A673 (cell line): ENCODE measurements at regions not wholly inside any gene's neighbourhood (a gene's known extent, or its start where the extent isn't known, plus 50 kb on each side); places are given as distances from the start of the nearest gene placed in this dataset.

Experiments
- BruUV-seq: library from RNA; stranded (reverse); fragments of 400-500 nt; replicated peaks from 2 replicates; lab custom pipeline; 2021; lab: Mats Ljungman, UMichigan
- CTCF ChIA-PET: fragments of 300-600 bp; sonication (Branson Sonifier 250); formaldehyde crosslinking; loops from one replicate; lab custom pipeline; 2022; ENCODE audit warnings: antibody characterized with exemption; lab: Charles Lee
- POLR2A ChIA-PET: fragments of 300-600 bp; sonication (Branson Sonifier 250); formaldehyde crosslinking; loops from one replicate; lab custom pipeline; 2022; ENCODE audit warnings: antibody characterized with exemption; ENCODE audit not compliant: low non-redundant PET; lab: Charles Lee
- DNase-seq: peaks from one replicate; pipeline ENCODE4 v3.0.0-alpha.2; 2015; ENCODE audit warnings: low spot score
- H3K27ac ChIP-seq: fragments of 200-600 bp; sonication (generic); 2 replicates; pipeline ENCODE4 v1.5.1; 2016; ENCODE audit warnings: mixed run types, low read depth, mild to moderate bottlenecking, mixed read lengths, antibody characterized with exemption, low read length; ENCODE audit not compliant: poor library complexity, severe bottlenecking
- H3K27me3 ChIP-seq: fragments of 200-600 bp; sonication (generic); replicated peaks from 2 replicates; pipeline ENCODE4 v1.6.1; 2017; ENCODE audit warnings: mixed run types, low read depth, mild to moderate bottlenecking, mixed read lengths, antibody characterized with exemption, low read length; ENCODE audit not compliant: insufficient read depth, poor library complexity
- H3K36me3 ChIP-seq: fragments of 200-600 bp; sonication (generic); 2 replicates; pipeline ENCODE4 v1.6.1; 2016; ENCODE audit warnings: mixed run types, mild to moderate bottlenecking, mixed read lengths, antibody characterized with exemption, low read length; ENCODE audit not compliant: insufficient read depth, poor library complexity, severe bottlenecking
- H3K4me1 ChIP-seq: fragments of 200-600 bp; sonication (generic); 2 replicates; pipeline ENCODE4 v1.6.1; 2017; ENCODE audit warnings: mixed run types, mild to moderate bottlenecking, mixed read lengths, antibody characterized with exemption, low read length; ENCODE audit not compliant: insufficient read depth, poor library complexity, severe bottlenecking
- H3K4me3 ChIP-seq: fragments of 200-600 bp; sonication (generic); 2 replicates; pipeline ENCODE4 v1.5.1; 2016; ENCODE audit warnings: low read depth, mixed run types, mild to moderate bottlenecking, mixed read lengths, low read length; ENCODE audit not compliant: poor library complexity, severe bottlenecking
- H3K9me3 ChIP-seq: fragments of 200-600 bp; sonication (generic); 2 replicates; pipeline ENCODE4 v1.6.1; 2016; ENCODE audit warnings: mixed run types, low read depth, mild to moderate bottlenecking, mixed read lengths, antibody characterized with exemption, low read length; ENCODE audit not compliant: poor library complexity, severe bottlenecking
- EZH2 ChIP-seq: fragments of 200-600 bp; sonication (generic); IDR thresholded peaks from 2 replicates; pipeline ENCODE4 v1.6.1; 2017; ENCODE audit warnings: borderline replicate concordance, low read depth, mild to moderate bottlenecking, mixed read lengths, antibody characterized with exemption, low read length; ENCODE audit not compliant: poor library complexity, severe bottlenecking
- intact Hi-C: fragments of 100-400 bp; cut with micrococcal nuclease; formaldehyde crosslinking; loops from one replicate; pipeline ENCODE4 v1.10.0; 2022; ENCODE audit not compliant: unreplicated experiment
- TF ChIP-seq, protein P1 (sequence below): fragments of 300-800, 200-600 bp; sonication (generic); conservative IDR thresholded peaks from 2 replicates; pipeline ENCODE4 v1.5.1; 2017; ENCODE audit warnings: low read depth, mild to moderate bottlenecking, antibody characterized with exemption, low read length, moderate library complexity, mixed read lengths

GRCh38 chr13:110005563-110005962, 219.2 kb upstream of the IRS2 start:
- H3K27ac ChIP-seq: no peak overlapping the region
- no peak for DNase-seq
- H3K36me3 ChIP-seq: no peaks in the 10 kb centered on the region
- peaks cover 92% of the 10 kb centered on the region for H3K27me3 ChIP-seq
- TF ChIP-seq EZH2: no peak
- TF ChIP-seq, protein P1, sequence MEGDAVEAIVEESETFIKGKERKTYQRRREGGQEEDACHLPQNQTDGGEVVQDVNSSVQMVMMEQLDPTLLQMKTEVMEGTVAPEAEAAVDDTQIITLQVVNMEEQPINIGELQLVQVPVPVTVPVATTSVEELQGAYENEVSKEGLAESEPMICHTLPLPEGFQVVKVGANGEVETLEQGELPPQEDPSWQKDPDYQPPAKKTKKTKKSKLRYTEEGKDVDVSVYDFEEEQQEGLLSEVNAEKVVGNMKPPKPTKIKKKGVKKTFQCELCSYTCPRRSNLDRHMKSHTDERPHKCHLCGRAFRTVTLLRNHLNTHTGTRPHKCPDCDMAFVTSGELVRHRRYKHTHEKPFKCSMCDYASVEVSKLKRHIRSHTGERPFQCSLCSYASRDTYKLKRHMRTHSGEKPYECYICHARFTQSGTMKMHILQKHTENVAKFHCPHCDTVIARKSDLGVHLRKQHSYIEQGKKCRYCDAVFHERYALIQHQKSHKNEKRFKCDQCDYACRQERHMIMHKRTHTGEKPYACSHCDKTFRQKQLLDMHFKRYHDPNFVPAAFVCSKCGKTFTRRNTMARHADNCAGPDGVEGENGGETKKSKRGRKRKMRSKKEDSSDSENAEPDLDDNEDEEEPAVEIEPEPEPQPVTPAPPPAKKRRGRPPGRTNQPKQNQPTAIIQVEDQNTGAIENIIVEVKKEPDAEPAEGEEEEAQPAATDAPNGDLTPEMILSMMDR: no peak
- peaks cover 9% of the 10 kb centered on the region for H3K4me1 ChIP-seq
- BruUV-seq: no TSS peak
- ChIA-PET POLR2A (no interaction called here), CTCF (no interaction called here)
- intact Hi-C loops: loop anchor here (10.0 kb wide), 1 partner anchor 571 kb away; no protein-coding TSS in a partner anchor
- H3K9me3 ChIP-seq: no peaks in the 10 kb centered on the region
- H3K4me3 ChIP-seq: no peak overlapping the region

DNA sequence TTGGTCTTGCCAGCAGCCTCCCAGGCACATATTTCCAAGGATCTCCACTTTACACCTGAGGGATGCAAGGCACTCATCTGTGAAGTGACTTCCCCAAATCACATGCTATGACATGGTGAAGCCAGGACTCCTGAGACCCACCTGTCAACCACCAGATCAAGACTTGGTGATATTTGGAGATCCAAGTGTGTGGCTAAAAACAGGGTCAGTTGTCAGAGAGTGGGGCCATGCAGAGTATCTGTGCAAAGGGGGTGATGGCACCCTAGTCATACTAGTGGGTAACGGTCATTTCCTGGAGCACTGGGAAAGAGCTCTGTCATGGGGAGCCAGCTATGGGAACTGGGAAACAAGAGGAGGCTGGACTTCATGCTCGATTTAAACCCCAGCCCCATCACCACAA, 218.4 kb upstream of the IRS2 start:
- Histone ChIP-seq H3K4me3 (no peak overlapping the region), H3K27me3 (peaks cover 92% of the 10 kb centered on the region), H3K27ac (no peak overlapping the region), H3K4me1 (peaks cover 9% of the 10 kb centered on the region), H3K9me3 (no peaks in the 10 kb centered on the region), H3K36me3 (no peaks in the 10 kb centered on the region)
- TF ChIP-seq, protein P1: no peak
- no peak for TF ChIP-seq EZH2
- ChIA-PET POLR2A (no interaction called here), CTCF (no interaction called here)
- intact Hi-C loops: loop anchor here (10.0 kb wide), 1 partner anchor 570 kb away; no protein-coding TSS in a partner anchor
- BruUV-seq: no TSS peak
- DNase-seq: no peak

GRCh38 chr13:110001670-110002275, 215.4 kb upstream of the IRS2 start:
- no peak overlapping the region for H3K4me3 ChIP-seq
- no peaks in the 10 kb centered on the region for H3K4me1 ChIP-seq
- intact Hi-C loops: loop anchor here (10.0 kb wide), 1 partner anchor 567 kb away; no protein-coding TSS in a partner anchor
- H3K9me3 ChIP-seq: no peaks in the 10 kb centered on the region
- peaks cover 98% of the 10 kb centered on the region for H3K27me3 ChIP-seq
- BruUV-seq: no TSS peak
- H3K36me3 ChIP-seq: no peaks in the 10 kb centered on the region
- ChIA-PET POLR2A (no interaction called here), CTCF (no interaction called here)
- no peak for DNase-seq
- H3K27ac ChIP-seq: no peak overlapping the region
- TF ChIP-seq EZH2: no peak
- TF ChIP-seq, protein P1: no peak
